ENCODE measurements at regions not wholly inside any gene's neighbourhood (a gene's known extent, or its start where the extent isn't known, plus 50 kb on each side); places are given as distances from the start of the nearest gene placed in this dataset.
"Not testable (repeated sequence)": the region's sequence is repeated elsewhere in the genome, so short reads cannot be mapped to it uniquely, and the experiment has no call there.

DNA sequence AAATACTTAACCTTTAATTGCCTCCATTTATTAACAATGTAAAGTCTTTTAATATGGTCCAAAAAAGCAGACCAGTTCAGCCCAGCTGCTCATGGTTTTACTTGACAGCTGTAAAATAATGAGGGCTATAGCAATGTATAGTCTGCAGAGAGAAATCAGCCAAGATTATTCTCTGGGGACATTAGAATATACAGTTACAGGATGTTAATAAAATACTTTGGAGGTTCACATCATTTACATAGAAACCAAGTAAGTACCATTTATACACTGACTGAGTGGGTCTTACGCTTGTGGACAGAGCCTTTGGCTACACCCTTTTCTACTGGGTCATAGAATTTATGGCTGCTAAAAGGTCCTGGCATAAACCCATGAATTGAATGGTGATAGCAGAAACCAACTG lies 340.7 kb upstream of the CELF2 start:
- DNase-seq (ENCODE audit: low spot score) = no peak

DNA sequence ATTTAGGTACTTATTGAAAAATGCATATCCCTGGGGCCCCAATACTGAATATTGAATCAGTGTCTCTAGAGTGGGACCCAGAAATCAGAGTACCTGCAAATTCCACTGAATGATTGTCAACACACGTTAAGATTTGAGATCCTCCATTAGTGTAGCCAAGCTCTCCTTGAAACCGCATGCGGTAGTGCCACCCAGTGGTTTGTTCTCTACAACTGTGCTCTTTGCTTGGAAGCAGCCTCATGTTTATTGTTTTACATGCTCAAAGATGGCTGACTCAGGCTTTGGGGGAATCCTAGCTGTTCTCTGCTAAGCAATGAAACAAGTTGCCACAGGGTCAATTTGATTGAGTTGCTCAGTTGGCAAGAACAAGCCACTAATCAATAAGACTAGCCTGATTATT lies 340.2 kb upstream of the CELF2 start:
- peak; percentile 62 for DNase-seq (ENCODE audit: low spot score)

- DNase-seq (ENCODE audit: low spot score) = no peak
These were observed 337.2 kb upstream of the CELF2 start for GRCh38 chr10:10680496-10680895.

GRCh38 chr10:10684972-10685371 lies 332.7 kb upstream of the CELF2 start:
- no peak for DNase-seq (ENCODE audit: low spot score)

GRCh38 chr10:10685566-10685965 lies 332.1 kb upstream of the CELF2 start:
- DNase-seq (ENCODE audit: low spot score) = no peak

- no peak for DNase-seq (ENCODE audit: low spot score)
These were observed 329.9 kb upstream of the CELF2 start for GRCh38 chr10:10687751-10688150.

DNA sequence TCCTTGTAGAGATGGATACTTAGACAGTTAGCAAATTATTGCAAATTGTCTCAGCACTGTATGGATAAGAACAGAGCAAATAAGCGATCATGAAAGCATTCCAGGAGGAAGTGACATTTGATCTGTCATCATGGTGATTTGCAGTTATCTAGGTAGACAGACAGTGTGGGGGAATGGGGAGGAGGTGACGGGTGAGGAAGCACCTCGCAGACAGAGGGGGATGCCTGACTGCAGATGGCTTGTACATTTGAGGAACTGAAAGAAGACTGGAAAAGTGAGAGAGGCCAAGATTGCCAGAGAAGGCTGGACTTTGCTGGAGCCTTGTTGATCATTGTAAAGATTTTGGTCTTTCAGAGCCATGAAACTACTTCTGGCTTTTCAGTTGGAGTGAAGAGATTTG lies 318.2 kb upstream of the CELF2 start:
- peak; percentile 4 for DNase-seq (ENCODE audit: low spot score)

GRCh38 chr10:10701084-10701611 lies 316.5 kb upstream of the CELF2 start:
- DNase-seq (ENCODE audit: low spot score) = no peak

- no peak for DNase-seq (ENCODE audit: low spot score)
These were observed 315.5 kb upstream of the CELF2 start for GRCh38 chr10:10702211-10702610.

DNA sequence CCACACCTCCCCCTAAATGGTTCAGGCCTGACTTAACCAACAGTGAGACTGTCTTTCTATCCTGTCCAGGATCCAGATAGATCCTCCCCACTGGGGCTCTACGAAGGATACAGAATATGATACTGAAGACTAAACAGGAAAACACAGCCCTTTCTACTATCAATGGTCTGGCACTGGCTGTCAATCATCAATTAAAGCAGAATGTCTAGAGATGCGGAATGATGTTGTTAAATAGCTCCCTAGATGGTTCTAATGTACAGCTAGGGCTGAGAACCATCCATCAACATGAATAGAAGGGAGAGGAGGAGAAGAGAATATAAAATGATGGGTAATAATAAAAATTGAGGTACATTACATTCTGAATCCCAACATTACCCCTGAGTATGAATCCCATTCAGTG lies 314.3 kb upstream of the CELF2 start:
- no peak for DNase-seq (ENCODE audit: low spot score)

DNA sequence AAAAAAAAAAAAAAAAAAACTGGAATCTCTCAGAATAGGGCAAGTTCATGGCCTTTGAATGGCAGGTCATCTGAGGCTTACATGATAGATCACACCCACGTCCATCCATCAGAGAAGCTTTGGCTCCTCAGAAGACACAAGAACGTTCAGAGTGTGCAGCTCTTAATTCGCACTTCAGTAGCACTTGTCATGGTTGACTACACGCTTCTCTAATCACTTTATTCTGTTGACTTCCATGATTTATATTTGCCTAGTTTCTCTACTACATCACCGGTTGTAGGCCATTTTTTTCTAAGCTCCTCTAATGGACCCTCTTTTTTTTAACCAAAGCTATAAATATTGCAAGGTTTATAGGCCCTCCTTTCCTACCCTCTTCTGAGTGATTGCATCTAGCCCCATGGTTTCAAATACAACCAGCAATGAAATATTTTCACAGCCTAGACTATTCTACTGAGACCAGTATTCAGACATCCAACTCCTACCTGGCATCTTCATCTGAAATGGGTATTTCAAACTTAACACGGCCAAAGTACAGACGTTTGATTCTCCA lies 305.4 kb upstream of the CELF2 start:
- DNase-seq (ENCODE audit: low spot score) = no peak

GRCh38 chr10:10714327-10714726 lies 303.3 kb upstream of the CELF2 start:
- no peak for DNase-seq (ENCODE audit: low spot score)

DNA sequence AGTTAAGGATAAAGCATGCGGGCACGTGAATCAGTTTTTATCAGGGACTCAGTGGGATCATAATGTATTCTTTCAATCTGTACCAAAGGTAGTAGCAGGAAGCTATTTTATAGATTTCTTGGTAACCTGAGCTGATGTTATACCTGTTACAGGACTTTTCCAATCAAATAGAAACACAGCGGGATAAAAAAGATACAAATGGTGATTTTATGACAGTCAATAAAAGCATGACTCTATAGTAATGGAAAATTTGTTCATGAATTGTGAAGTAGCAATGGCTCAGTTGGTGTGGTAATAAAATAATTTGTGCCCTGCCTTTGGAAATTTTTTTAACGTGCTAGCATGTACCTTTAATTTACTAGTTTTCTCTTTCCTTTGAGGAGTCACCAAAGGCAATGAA lies 300.7 kb upstream of the CELF2 start:
- DNase-seq (ENCODE audit: low spot score) = no peak

DNA sequence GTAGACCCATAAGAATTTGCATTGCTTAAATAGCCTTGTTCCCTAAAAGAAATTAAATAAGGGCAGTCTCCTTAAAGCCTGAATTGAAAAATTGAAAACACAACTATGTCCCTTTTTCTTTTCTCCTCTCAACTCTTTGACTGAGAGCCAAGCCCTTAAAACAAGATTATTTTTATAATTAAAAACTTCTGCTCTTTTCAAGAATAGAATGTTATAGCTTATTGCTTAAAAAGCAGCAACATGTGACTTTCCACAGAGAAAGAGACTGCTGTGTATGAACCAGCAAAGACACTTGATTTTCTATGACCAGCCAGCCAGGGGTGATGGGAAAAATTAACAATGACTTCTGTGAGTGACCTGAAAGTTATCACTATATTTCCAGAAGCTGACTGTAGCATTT lies 295.2 kb upstream of the CELF2 start:
- DNase-seq (ENCODE audit: low spot score) = no peak

GRCh38 chr10:10725196-10725595 lies 292.5 kb upstream of the CELF2 start:
- no peak for DNase-seq (ENCODE audit: low spot score)

- no peak for DNase-seq (ENCODE audit: low spot score)
These were observed 291.6 kb upstream of the CELF2 start for GRCh38 chr10:10726101-10726500.

DNA sequence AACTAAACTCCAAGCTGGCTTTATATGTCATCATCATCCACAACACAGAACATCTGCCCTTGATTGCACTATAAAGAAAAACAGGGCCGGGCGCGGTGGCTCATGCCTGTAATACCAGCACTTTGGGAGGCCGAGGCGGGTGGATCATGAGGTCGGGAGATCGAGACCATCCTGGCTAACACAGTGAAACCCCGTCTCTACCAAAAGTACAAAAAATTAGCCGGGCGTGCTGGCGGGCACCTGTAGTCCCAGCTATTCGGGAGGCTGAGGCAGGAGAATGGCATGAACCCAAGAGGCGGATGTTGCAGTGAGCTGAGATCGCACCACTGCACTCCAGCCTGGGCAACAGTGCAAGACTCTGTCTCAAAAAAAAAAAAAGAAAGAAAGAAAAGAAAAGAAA lies 290.3 kb upstream of the CELF2 start:
- DNase-seq (ENCODE audit: low spot score) = not testable (repeated sequence)

DNA sequence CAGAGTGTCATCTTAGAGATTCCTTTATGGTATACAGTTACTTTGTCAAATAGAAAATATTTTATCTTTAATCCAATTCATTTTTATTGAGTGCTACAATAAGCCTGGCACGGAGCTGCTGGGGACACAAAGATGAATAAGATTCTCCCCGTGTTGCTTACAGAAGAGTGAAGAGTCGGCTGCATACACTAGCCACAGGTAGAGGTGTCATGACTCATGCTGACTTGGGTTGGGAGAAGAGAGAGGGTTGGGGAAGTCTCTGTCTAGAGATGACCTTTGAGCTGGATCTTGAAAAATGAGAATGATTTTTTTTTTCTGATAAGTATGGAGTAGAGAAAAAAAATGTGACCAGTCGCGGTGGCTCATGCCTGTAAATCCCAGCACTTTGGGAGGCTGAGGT lies 289.9 kb upstream of the CELF2 start:
- no peak for DNase-seq (ENCODE audit: low spot score)

DNA sequence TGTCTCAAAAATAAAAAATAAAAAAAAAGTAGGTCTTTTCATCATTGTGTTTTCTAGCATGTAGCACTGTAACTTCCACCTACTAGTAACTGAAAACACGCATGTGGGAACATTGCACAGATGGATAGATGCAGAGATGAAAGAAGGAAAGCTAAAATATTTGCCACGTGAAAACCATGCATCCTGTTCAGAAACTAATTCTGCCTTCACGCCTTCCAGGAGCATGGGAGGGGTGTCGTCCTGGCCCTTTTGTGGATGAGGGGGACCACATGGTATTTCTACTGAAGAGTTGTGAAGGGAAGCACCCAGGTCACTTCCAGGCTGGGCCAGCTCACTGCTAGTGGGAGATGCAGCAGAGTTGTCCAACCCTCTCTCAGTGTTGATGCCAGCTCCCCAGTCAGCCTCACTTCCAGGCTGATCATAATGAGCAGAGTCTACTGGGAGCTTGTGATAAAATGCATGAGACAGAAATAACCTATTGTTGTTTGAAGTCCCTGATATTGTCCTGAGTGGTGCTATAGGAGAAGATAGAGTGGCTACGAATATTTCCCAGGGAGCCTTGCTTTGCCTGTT lies 287.1 kb upstream of the CELF2 start:
- DNase-seq (ENCODE audit: low spot score) = no peak

GRCh38 chr10:10731366-10731765 lies 286.3 kb upstream of the CELF2 start:
- DNase-seq (ENCODE audit: low spot score) = no peak

- DNase-seq (ENCODE audit: low spot score) = no peak
These were observed 283.2 kb upstream of the CELF2 start for GRCh38 chr10:10734356-10735064.

- DNase-seq (ENCODE audit: low spot score) = no peak
These were observed 272.4 kb upstream of the CELF2 start for GRCh38 chr10:10745291-10745690.

GRCh38 chr10:10755490-10755889 lies 262.2 kb upstream of the CELF2 start:
- DNase-seq (ENCODE audit: low spot score) = no peak
